ENCODE measurements at regions not wholly inside any gene's neighbourhood (a gene's known extent, or its start where the extent isn't known, plus 50 kb on each side); places are given as distances from the start of the nearest gene placed in this dataset.

DNA sequence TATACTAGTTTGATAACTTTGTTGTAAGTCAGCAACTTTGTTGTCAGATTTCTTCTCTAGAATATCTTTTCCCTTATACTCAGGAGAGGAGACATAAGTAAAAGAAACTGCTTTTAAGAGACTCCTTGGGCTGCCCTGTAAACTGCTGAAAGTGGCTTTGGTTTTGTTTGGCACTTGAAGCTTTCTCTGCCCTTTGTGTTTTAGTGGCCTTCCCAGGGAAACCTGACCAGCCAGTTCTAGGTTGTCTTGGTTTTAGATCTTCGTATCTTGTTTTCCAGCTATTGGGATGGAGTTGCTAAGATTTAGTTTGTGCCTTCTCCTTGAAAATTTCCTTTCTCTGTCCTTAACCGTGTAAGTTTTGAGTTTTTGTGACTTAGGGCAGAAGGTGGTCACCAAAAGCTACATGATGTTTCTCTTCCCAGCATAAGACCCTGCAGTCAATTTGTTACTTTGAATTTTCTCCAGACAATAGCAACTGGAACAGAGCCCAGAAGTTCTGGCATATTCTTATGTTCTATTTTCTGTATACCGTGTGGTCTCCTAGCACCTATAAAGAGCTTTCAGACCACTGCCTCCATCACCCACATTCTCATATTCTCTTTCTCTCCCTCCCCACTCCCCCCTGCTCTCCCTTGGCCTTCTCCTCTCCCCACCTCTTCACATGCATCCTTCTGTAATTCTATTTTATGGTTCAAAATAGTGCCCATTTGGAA lies 81.1 kb downstream of the BOLA3 start:
- DNase-seq, result no peak

DNA sequence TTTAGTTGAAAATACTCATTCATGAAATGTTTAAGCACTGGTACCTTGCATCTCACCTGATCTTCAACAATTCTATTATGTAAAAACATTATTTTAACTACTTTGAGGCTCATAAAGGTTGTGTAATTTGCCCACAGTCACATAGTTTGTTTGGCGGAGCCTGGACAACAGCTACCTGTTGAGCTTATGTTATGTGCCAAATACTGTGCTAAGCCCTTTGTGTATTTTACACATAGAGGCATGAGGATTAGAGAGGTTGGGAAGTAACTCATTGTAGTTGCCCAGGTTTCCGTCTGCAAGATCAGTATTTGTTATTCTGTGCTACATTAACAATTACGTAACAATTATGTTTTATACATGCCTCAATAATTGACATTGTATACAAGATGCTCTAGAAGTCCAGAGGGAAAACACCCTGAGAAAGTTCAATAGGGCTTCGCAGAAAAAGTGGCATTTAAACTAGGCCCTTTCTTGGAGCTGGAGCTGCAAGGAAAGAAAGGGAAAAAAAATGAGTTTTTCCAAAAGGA lies 80.4 kb downstream of the BOLA3 start:
- no peak for DNase-seq

DNA sequence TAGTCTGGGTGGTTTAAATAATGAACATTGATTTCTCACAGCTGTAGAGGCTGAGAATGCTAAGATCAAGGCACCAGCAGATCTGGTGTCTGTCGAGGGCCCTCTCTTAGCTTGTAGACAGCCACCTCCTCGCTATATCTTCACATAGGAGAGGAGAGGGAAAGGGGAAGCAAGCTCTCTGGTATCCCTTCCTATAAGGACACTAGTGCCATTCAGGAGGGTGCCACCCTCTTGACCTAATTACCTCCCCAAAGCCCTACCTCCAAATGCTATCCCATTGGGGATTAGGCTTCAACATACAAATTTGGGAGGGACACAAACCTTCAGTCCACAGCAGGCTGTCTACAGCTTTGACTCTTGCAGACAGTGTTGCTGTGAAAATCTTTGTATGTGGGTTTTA lies 76.7 kb downstream of the BOLA3 start:
- DNase-seq, result no peak

DNA sequence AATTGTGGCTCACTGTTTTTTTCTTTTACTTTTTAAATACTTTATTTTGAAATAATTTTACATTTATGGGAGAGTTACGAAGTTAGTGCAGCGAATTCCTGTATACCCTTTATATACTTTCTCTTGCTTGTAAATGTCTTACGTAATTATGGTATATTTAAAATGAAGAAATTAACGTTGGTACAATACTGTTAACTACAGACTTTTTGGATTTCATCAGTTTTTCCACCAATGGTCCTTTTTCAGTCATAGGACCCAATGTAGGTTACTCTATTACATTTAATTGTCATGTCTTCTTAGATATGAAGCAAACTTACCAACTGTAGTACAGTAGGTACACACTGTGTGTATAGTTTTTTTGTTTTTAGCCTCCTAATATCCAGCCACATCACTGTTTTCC lies 76.3 kb downstream of the BOLA3 start:
- no peak for DNase-seq

DNA sequence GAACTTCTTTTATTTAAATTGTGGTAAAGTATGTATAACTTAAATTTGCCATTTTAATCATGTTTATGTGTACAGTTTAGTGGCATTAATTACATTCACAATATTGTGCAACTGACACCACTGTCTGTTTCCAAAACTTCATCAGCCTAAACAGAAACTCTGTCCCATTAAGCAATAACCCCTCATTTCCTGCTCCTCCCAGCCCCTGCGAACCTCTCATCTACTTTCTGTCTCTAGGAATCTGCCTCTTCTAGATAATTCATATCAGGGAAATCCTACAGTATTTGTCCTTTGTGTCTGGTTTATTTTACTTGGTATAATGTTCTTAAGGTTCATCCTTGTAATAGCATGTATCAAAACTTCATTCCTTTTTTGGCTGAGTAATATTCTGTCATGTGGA lies 75.1 kb downstream of the BOLA3 start:
- DNase-seq, result no peak

DNA sequence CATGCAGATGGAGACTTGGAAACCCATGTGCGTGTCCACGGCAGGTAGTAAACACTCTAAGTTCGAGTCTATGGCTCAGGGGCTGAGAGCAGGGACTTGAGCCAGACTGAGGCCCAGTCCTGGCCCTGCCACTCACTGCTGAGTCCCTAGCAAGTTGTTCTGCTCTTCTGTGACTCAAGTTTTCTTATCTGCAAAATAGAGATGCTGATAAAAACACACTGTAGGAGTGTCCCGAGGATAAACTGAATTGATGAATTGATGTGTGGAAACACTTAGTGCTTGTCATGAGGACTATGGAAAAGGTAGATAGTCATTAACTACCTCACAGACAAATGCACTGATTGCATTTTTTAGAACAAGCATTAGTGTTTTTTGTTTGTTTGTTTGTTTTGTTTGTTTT lies 73.2 kb downstream of the BOLA3 start:
- no peak for DNase-seq

DNA sequence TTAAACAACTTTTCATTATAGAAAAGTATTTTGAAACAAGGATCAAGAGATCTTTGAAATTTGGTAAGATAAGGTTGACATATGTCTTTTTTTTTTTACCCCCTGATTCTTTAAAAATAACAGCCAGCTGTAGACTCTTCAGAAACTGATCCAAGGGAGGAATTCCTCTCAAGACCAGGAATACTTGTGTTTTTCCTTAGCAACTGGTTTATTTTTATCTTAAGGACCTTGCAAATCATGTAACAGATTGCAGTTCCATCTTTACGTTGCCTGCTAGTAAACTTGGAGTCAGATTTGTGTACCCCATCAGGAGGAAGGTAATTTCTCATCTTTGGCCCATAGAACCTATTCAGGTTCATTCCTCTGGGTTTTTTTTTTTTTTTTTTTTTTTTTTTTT lies 71.6 kb downstream of the BOLA3 start:
- no peak for DNase-seq

DNA sequence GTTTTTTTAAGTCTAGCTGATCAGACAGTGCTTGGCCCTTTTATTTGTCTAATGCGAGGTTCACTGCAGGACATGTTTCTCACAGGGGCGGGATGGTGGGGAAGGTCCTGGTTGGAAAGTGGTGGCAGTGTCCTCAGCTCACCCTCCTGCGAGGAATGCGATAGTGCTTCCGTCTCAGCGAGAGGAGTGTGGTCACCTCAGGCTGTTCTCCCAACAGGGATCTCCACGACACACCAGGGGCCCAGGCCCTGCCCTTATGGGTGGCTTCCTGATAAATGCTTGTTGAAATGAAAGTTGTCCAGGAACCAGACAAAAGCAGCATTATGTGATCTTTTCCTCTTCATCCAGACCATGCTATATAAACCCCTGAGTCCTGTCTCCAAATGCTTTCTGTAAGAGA lies 70.1 kb downstream of the BOLA3 start:
- DNase-seq, result no peak

DNA sequence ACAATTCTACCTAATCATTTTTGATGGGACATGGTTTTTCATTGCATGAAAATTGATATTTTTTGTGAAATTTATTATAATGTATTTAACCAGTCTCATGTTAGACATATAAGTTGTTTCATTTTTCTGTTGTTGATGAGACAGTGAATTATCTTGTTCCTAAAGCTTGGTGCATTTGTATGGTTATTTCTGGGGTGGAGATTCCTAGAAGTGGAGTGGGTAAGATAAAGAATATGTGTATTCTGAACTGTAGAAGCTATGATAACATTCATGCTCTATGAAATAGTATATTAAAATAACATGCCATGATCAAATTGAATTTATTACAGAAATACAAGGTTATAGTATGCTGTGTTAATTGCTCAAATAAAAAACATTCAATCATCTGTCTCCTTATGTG lies 69.2 kb downstream of the BOLA3 start:
- no peak for DNase-seq

DNA sequence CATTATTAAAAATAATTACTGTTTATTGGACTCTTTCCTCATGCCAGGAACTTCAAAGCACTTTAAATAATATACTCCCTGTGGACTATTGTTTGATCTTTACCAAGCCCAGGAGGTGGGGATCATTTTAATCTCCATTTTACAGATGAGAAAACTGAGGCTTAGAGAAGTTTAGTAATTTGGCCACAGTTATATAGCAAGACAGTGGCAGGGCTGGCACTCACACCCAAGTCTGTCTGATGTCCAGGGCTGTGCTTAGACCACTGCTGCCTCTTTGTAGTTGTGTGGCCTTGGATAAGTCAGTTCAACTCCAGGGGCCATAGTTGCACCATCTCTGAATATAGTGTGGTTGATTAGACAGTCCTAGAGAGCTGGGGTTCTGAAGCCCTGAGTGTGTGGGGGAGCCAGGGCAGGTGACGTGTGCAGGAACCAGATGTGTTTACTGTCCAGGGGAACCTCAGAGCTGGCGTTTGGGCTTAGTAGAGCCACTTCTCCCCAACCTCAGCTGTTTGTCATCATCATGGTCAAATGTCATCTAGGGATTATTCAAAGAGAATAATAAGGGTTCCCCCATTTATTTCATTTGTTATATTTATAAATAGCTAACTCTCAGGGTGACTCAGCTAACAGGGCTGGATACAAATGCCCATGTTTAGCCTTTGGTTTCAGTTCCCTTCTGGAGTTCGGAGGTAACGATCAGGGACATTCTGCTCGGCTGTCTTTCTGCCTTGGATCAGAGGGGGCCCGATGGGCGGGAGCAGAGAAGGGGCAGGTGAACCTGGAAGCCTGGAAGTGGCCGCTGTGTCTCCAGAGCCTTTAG lies 68.0 kb downstream of the BOLA3 start:
- no peak for DNase-seq

DNA sequence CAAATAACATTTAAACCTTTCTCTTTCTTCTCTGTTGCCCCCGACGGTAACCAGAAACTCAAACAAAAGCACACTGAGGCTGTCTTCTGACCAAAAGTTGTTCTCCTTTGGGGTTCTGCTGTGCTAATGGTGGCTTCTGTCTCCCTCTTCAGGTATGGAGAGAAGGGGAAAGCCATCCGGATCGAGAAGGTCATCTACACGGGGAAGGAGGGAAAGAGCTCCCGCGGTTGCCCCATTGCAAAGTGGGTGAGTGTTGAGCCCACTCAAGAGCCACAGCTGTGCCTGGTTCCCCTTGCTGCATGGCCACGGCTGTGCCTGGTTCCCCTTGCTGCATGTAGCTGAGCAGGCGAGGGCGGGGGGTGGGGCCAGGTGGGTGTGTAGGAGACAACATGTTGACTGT lies 67.4 kb downstream of the BOLA3 start:
- DNase-seq, result no peak

DNA sequence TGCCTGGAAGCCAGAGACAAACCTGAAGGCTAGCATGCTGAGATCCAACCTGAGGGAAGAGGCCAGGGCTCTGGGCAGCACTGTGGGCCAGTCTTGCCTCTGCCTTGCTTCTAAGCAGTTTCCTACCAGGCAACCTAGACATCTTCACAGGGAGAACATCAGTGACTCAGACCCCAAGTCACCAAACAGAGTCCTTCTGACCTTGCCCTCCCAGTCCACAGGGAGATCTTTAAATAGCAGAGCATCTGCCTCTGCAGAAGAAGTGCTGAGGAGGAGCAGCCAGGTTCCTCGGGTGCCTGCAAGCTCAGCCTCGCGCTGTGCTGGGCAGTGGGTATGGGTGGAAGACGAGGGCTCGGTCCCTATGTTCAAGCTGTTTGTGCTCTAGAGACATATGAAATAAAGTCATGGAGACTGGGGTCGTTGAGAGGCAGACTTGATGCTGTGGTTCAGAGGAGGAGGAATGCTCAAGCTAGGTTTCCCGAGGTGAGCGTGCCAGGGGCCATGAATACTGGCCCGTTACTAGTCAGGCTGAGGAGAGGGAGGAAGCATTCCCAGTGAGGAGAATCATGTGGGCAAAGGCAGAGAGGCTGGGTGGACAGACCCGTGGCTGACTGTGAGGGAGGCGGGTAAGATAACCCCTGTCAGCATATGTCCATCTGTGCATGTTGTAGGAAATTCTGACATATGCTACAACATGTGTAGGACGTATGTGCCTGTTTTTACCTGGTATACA lies 66.5 kb downstream of the BOLA3 start:
- DNase-seq, result no peak

DNA sequence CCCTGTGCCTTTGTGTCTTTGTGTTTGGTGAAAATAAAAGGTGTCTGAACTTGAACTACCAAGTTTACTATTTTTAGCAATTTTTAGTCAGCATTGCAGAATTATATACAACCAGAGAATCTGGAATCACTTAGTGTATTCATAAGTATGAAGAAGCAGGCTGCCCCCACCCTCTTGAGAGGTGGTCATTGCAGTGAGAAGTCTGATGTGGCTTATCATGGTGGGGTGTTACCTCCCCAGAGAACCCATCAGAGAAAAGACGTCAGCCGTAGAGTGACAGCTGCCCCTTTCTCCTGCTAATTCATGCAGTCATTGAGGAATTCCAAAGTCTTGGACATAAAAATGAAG lies 66.0 kb downstream of the BOLA3 start:
- DNase-seq, result no peak

DNA sequence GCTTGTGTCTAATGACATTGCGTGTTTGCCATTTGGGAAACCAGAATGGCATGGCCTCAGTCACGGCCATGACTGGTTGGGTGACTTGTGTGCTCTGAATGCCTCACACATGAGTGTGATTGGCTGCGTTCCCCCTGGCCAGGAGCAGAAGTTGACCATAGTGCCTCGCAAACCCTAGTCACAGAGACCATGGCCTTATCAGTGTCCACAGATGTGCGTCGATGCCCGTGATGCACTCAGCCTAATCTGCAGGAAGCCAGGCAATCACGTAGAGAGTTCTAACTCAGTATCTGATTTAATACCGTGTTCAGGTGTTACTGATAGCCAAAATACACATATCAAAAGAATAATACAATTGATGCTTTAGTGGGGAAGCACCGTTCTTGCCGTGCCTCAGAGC lies 64.0 kb downstream of the BOLA3 start:
- DNase-seq, result no peak
